Ecto neural progenitor cell (in vitro differentiated cells): ENCODE measurements at regions not wholly inside any gene's neighbourhood (a gene's known extent, or its start where the extent isn't known, plus 50 kb on each side); places are given as distances from the start of the nearest gene placed in this dataset.
"Not testable (repeated sequence)": the region's sequence is repeated elsewhere in the genome, so short reads cannot be mapped to it uniquely, and the experiment has no call there.

Experiments used
- DNase-seq: peaks from one replicate; pipeline ENCODE4 v3.0.0-alpha.2; 2018; ENCODE audit warnings: low spot score

DNA sequence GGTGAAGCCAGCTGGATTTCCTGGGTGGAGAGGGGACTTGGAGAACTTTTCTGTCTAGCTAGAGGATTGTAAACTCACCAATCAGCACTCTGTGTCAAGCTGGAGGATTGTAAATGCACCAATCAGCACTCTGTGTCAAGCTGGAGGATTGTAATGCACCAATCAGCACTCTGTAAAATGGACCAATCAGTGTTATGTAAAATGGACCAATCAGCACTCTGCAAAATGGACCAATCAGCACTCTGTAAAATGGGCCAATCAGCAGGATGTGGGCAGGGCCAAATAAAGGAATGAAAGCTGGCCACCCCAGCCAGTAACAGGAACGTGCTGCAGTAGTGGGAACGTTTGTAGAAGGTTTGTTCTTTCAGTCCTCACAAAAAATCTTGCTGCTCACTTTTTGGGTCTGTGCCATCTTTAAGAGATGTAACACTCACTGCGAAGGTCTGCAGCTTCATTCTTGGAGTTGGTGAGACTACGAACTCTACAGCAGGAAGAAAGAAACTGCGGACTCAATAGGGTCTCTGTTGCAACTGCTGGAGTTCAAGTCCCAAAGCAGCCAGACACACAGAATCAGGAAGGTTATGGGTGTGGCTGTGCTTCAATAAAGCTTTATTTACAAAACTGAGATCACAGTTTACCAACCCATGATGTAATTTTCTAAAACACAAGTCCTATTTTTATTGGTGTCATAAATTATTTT is 145.7 kb upstream of the ERCC6L2 start:
- DNase-seq = no peak

DNA sequence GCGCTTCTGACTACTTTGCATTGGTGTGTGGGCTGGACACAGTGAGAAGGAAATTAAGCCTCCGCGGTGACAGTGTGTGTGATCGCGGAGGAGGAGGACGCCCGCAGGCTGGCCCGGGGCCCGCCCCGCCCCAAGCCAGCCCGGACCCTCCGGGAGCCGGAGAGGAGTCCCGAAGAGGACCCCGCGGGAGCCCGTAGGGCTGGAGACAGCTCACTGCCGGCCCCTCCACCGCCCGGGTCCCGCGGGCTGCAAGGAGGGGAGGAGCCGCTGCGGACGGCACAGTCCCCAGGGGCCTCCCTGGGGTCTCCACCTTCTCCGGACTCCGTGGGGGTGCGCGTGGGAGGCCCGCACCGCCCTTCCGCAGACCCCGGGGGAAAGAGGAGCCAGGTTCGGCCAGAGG is 146.4 kb upstream of the ERCC6L2 start:
- no peak for DNase-seq

GRCh38 chr9:95727947-95728520 is 147.5 kb upstream of the ERCC6L2 start:
- no peak for DNase-seq

- no peak for DNase-seq
These were observed 148.7 kb upstream of the ERCC6L2 start for GRCh38 chr9:95726756-95727155.

DNA sequence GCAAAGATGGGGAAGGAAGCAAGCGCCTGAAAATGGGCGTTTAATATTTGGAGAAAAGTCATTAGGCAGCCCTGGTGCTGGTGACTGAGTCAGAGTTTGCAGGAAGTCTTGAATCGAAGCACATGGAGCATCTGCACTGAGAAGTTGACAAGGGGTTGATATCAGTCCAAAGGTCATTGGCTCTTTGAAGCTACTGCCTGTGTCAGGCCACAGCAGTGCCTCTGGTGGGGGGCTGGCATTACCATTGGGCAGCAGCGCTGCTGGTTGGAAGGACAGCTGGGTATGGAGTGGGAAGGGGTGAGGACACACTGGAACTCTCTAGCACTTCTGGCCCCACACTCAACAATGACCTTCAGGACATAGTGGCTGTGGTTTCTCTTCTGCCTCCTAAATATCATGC is 150.4 kb upstream of the ERCC6L2 start:
- no peak for DNase-seq

- no peak for DNase-seq
These were observed 151.1 kb upstream of the ERCC6L2 start for GRCh38 chr9:95724253-95724991.

- DNase-seq = no peak
These were observed 153.3 kb upstream of the ERCC6L2 start for GRCh38 chr9:95722141-95722540.

- no peak for DNase-seq
These were observed 154.4 kb upstream of the ERCC6L2 start for GRCh38 chr9:95721061-95721531.

DNA sequence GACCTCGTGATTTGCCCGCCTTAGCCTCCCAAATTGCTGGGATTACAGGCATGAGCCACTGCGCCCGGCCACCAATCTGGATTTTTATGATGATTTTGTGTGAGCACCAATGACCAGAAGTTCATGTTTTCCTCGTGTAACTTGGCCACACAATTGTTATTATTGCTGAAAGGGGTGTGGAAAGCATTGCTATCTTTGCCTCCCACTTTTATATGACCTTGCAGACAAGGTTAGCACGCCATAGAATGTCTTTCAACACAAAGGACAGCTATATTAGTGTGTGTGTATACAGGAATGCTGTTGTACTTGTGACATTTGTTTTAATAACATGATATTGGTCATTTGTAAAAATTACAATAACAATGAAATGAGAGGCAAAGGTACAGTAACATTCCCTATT is 155.0 kb upstream of the ERCC6L2 start:
- DNase-seq = no peak

DNA sequence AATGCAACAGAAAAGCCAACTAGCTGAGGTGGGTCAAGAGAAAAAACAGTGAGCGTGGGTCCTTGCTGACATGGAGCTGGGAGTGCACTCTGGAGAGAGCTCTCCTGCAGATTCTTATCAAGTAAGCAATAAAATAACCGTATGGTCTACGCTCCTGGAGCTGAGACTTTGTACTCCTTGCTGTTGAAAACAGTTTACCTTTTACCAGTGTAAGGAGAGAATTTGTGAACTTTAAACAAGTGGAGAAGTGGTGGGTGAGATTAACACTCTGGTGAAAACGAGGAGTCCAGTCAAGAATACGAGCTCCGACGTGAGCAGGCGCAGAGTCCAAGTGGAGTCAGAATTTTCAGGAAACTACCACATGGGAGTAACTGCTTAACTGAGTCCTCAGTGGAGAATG is 156.1 kb upstream of the ERCC6L2 start:
- DNase-seq = no peak

GRCh38 chr9:95718263-95718662 is 157.2 kb upstream of the ERCC6L2 start:
- no peak for DNase-seq

GRCh38 chr9:95715868-95716435 is 159.5 kb upstream of the ERCC6L2 start:
- DNase-seq = no peak

DNA sequence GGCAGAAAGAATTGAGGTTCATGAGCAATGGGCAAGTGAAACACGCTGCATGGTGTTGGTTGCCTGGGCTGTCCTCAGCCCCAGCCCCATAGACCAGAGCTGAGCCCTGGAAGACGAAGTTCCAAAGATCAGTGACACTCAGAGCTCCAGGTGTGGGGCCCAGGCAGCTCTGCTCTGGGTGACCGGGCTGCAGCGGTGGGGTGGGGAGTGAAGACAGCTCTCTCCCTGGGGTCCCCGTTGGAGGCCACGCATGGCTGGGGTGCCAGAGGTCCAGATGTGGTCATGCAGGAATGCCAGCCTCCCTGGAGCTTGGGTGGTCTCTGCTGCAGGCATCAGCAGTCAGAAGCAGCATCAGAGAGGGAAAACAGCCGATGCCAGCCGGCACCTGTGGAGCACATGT is 165.0 kb upstream of the ERCC6L2 start:
- no peak for DNase-seq

DNA sequence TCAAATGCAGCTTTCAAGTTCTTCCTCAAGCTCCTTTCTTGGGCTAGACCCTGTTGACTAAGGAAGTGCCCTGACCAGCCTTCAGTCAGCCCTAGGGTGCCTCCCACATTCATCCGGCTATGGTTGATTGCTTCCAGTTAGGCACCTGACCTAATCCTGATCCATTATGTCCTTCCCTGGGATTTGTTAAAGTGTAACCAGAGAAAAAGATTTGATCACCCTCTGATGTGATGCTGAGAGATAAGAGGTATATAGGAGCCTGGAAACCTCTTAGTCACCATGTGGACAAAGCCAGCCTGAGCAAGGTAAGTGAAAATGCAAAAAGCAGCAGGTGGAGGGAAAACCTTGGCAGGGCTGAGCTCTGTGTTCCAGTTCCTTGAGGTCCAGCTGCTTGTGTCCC is 178.8 kb upstream of the ERCC6L2 start:
- no peak for DNase-seq

DNA sequence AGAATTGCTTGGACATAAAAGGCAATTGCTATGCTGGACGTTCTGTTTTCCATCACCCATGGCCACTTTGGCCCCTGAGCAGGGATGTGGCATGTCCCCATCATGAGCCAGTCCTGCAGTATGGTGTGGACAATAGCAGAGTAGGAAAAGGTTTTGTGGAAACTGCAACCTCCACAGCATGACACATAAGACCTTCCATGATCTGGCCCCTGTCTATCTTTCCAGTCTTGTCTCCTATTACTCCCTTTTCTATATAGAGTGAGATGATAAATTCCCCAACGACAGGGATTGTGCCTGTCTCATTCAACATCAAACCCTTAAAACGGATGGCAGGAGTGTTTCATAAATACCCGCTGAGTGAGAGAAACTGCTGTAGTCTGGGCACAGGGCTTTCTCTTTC is 174.7 kb upstream of the PTCH1 start:
- no peak for DNase-seq

DNA sequence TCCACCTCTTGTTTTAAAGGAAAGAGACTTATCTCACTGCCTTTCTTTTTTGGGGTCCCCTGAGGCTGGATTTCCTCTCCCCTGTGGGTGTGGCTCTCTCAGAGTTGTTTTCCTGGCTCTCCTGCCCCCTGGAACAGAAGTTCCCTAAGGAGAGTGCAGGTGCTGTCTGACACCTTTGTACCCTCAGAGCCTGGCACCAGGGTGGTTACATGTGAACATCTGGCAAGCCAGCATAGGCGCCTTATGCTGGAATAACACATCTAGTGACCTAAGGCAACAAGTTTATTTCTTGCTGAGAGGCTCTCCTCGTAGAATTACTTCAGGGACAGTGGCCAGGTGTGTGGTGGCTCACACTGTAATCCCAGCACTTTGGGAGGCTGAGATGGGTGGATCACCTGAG is 172.9 kb upstream of the PTCH1 start:
- no peak for DNase-seq

DNA sequence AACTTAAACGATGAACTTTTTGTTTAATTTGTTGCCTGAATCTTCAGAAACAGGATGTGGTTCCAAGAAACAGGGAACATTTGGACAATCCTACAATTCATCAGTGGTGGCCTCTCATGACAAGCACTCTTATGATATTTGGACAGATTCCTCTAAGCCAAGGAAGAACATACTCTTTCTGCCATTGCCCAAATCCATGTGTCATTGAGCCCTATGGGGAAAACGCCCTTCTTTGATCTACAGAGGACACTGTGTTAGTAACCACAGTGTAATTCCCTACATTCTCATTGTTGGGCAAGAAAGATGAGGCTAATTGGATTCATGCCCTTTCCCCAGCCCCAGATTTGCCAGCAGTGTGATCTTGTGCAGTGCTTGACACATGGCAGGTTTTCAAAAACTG is 167.7 kb upstream of the PTCH1 start:
- no peak for DNase-seq

DNA sequence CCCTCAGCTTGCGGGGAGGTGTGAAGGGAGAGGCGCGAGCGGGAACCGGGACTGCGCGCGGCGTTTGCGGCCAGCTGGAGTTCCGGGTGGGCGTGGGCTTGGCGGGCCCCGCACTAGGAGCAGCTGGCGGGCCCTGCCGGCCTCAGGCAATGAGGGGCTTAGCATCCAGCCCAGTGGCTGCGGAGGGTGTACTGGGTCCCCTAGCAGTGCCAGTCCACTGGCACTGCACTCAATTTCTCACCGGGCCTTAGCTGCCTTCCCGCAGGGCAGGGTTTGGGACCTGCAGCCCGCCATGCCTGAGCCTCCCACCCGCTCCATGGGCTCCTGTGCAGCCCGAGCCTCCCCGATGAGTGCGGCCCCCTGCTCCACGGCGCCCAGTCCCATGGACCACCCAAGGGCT is 163.5 kb upstream of the PTCH1 start:
- not testable (repeated sequence) for DNase-seq

GRCh38 chr9:95679874-95680273 is 163.1 kb upstream of the PTCH1 start:
- DNase-seq = no peak

- DNase-seq = no peak
These were observed 162.0 kb upstream of the PTCH1 start for GRCh38 chr9:95678759-95679158.

- no peak for DNase-seq
These were observed 153.4 kb upstream of the PTCH1 start for GRCh38 chr9:95670122-95670521.

DNA sequence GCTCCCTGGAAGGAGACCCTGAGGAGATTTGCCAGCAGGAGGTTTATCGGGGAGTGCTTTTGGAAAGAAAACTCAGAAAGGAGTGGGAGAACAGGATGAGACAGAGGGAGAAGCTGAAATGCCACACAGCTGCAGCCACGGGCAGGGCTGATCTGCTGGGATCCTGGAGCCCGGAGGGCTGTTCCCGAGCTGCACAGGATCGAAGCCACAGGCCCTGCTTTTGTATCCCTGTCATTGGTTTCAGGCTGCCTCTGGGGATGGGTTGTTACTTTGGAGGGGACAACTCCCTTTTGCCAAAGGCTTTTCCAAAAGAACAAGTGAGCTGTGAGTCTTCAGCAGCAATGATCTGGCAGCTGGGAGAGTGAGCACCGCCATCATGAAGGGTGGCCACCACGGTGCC is 152.5 kb upstream of the PTCH1 start:
- DNase-seq = no peak

DNA sequence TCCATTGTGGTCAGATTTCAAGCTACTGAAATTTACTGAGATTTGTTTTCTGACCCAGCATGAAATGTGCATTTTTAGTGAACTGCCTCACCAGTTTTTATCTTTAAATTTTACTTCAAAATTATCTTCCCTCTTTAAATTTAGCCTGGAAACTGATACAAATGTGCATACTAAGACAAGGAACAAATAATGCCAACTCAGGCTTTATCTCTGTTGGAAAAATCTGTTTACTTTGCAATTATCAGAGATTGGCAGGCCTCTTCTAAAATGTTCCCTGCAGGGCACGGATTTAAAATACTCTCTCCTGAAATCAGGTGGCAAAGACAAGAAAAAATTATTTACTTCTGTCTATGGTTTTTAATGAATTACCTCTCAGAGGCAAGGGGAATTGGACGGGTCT is 151.0 kb upstream of the PTCH1 start:
- DNase-seq = no peak
